Breast epithelium (tissue), 3 donors: ENCODE measurements at regions not wholly inside any gene's neighbourhood (a gene's known extent, or its start where the extent isn't known, plus 50 kb on each side); places are given as distances from the start of the nearest gene placed in this dataset.

Source experiments
- POLR2A ChIP-seq: fragments of 450-650 bp; IDR thresholded peaks from one replicate; pipeline ENCODE4 v1.6.1; 2016; ENCODE audit warnings: antibody characterized with exemption, mild to moderate bottlenecking, moderate library complexity
- POLR2AphosphoS5 ChIP-seq, 3 donors: sonication (generic); formaldehyde crosslinking; IDR thresholded peaks; one replicate each; pipeline ENCODE4 v1.6.1; 2017; ENCODE audit warnings: antibody characterized with exemption in 3 of 3
- TF ChIP-seq, protein P1 (sequence below), 3 donors: fragments of 450-650 bp; IDR thresholded peaks; one replicate each; pipeline ENCODE4 v1.5.1; 2016 to 2017; ENCODE audit warnings: antibody characterized with exemption in 3 of 3, mild to moderate bottlenecking in 3 of 3, moderate library complexity in 3 of 3

DNA sequence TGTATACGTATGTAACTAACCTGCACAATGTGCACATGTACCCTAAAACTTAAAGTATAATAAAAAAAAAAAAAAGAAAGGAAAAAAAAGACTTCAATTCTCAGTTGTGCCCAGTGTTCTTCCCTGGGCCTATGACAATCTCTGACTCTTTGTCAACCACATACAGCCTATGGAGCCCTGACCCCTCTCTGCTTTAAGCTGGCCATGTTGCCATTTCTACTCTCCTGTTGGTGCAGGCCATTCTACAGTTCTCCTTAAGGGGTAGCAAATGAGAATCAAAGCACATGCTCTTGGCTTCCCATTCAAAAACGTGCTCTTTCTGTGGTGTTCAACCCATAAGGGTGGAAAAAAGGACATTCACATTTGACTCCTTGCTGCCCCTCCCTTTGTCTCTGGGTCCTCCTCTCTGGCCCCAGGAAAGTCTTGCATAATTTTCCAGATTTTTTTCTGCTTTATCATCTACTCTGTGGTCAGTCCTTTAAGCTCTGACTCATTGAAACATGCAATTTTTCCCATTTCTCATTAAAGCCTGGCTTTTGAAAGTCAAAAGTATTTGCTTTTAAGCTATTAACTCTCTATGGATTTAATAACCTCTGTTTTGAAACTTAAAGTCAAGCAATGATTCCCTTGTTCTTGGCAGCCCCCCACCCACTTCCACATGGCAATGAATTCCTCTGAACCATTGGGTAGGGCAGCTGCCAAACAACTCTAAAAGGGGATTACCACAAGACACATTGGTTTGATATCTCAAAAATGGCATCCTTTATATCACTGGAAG, 208.6 kb upstream of the MCHR2 start:
- TF ChIP-seq, protein P1, sequence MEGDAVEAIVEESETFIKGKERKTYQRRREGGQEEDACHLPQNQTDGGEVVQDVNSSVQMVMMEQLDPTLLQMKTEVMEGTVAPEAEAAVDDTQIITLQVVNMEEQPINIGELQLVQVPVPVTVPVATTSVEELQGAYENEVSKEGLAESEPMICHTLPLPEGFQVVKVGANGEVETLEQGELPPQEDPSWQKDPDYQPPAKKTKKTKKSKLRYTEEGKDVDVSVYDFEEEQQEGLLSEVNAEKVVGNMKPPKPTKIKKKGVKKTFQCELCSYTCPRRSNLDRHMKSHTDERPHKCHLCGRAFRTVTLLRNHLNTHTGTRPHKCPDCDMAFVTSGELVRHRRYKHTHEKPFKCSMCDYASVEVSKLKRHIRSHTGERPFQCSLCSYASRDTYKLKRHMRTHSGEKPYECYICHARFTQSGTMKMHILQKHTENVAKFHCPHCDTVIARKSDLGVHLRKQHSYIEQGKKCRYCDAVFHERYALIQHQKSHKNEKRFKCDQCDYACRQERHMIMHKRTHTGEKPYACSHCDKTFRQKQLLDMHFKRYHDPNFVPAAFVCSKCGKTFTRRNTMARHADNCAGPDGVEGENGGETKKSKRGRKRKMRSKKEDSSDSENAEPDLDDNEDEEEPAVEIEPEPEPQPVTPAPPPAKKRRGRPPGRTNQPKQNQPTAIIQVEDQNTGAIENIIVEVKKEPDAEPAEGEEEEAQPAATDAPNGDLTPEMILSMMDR (IDR thresholded peaks at IDR 0.05) = no peak
- TF ChIP-seq POLR2A (no peak), POLR2AphosphoS5 (IDR thresholded peaks at IDR 0.05) (no peak)
